Smooth muscle cell (in vitro differentiated cells): ENCODE measurements at regions not wholly inside any gene's neighbourhood (a gene's known extent, or its start where the extent isn't known, plus 50 kb on each side); places are given as distances from the start of the nearest gene placed in this dataset.

Experiments used
- DNase-seq: peaks from one replicate; lab custom pipeline; 2025; ENCODE audit not compliant: unreplicated experiment; lab: John Stamatoyannopoulos, UW
- H2AFZ ChIP-seq: fragments of 200-600 bp; sonication (generic); 2 replicates; pipeline ENCODE4 v1.6.0; 2016; ENCODE audit warnings: antibody characterized with exemption, low read depth, mild to moderate bottlenecking
- H3F3A ChIP-seq: fragments of 200-600 bp; sonication (generic); 2 replicates; pipeline ENCODE4 v1.6.0; 2017; ENCODE audit warnings: antibody characterized with exemption, low read depth
- H3K27ac ChIP-seq: fragments of 200-600 bp; sonication (generic); 2 replicates; pipeline ENCODE4 v1.5.1; 2016; ENCODE audit warnings: low read depth, mild to moderate bottlenecking
- H3K27me3 ChIP-seq: fragments of 200-600 bp; sonication (generic); 2 replicates; pipeline ENCODE4 v1.6.1; 2016; ENCODE audit warnings: low read depth, mild to moderate bottlenecking
- H3K36me3 ChIP-seq: fragments of 200-600 bp; sonication (generic); 2 replicates; pipeline ENCODE4 v1.5.1; 2016; ENCODE audit warnings: low read depth
- H3K4me1 ChIP-seq: fragments of 200-600 bp; sonication (generic); 2 replicates; pipeline ENCODE4 v1.5.1; 2016; ENCODE audit warnings: low read depth
- H3K4me2 ChIP-seq: fragments of 200-600 bp; sonication (generic); 2 replicates; pipeline ENCODE4 v1.6.0; 2016; ENCODE audit warnings: mild to moderate bottlenecking
- H3K4me3 ChIP-seq: fragments of 200-600 bp; sonication (generic); 2 replicates; pipeline ENCODE4 v1.5.1; 2016; ENCODE audit warnings: mild to moderate bottlenecking
- H3K79me2 ChIP-seq: fragments of 200-600 bp; sonication (generic); 2 replicates; pipeline ENCODE4 v1.6.0; 2016; ENCODE audit warnings: low read depth, mild to moderate bottlenecking
- H3K9ac ChIP-seq: fragments of 200-600 bp; sonication (generic); 2 replicates; pipeline ENCODE4 v1.6.0; 2016; ENCODE audit warnings: low read depth
- H3K9me3 ChIP-seq: fragments of 200-600 bp; sonication (generic); replicated peaks from 2 replicates; pipeline ENCODE4 v1.5.1; 2016; ENCODE audit warnings: low read depth
- H4K20me1 ChIP-seq: fragments of 200-600 bp; sonication (generic); 2 replicates; pipeline ENCODE4 v1.6.0; 2016; ENCODE audit warnings: low read depth
- CTCF ChIP-seq: fragments of 200-600 bp; sonication (generic); IDR thresholded peaks from 2 replicates; pipeline ENCODE4 v1.5.1; 2017; ENCODE audit warnings: borderline replicate concordance, mild to moderate bottlenecking, antibody characterized with exemption; ENCODE audit not compliant: insufficient read depth, poor library complexity, severe bottlenecking
- WGBS: methylation state at CpG from one replicate; pipeline ENCODE4 v1.1.7; 2016; ENCODE audit warnings: low lambda C conversion rate; 5-methylcytosine and 5-hydroxymethylcytosine counted together

GRCh38 chr19:28292822-28293500 is 920.0 kb downstream of the UQCRFS1 start:
- H3K4me3 ChIP-seq = no peak overlapping the region
- no peak for DNase-seq
- no peaks in the 10 kb centered on the region for H3K36me3 ChIP-seq
- no peak overlapping the region for H3K27ac ChIP-seq
- peaks cover 14% of the 10 kb centered on the region for H3K4me1 ChIP-seq
- no peak overlapping the region for H3K9ac ChIP-seq
- 54% methylated on average over 10 of the region's 10 CpGs for WGBS
- no peaks in the 10 kb centered on the region for H3K9me3 ChIP-seq
- H3K4me2 ChIP-seq = no peak overlapping the region
- no peaks in the 10 kb centered on the region for H3K79me2 ChIP-seq
- H2AFZ ChIP-seq = no peak overlapping the region
- H3F3A ChIP-seq = no peaks in the 10 kb centered on the region
- H3K27me3 ChIP-seq = no peaks in the 10 kb centered on the region
- H4K20me1 ChIP-seq = no peaks in the 10 kb centered on the region
- no peak for TF ChIP-seq CTCF

GRCh38 chr19:28291874-28292273 is 921.1 kb downstream of the UQCRFS1 start:
- Histone ChIP-seq H3K36me3 (no peaks in the 10 kb centered on the region), H3F3A (no peaks in the 10 kb centered on the region), H3K9me3 (no peaks in the 10 kb centered on the region), H3K27ac (no peak overlapping the region), H2AFZ (no peak overlapping the region), H4K20me1 (no peaks in the 10 kb centered on the region), H3K4me3 (no peak overlapping the region), H3K9ac (no peak overlapping the region), H3K4me2 (no peak overlapping the region), H3K79me2 (no peaks in the 10 kb centered on the region), H3K4me1 (peaks cover 14% of the 10 kb centered on the region), H3K27me3 (no peaks in the 10 kb centered on the region)
- TF ChIP-seq CTCF = no peak
- WGBS = 77% methylated on average over 4 of the region's 4 CpGs
- no peak for DNase-seq

- 40% methylated on average over 3 of the region's 3 CpGs for WGBS
- Histone ChIP-seq H3F3A (no peaks in the 10 kb centered on the region), H3K9me3 (no peaks in the 10 kb centered on the region), H3K4me2 (no peak overlapping the region), H3K4me1 (peaks cover 14% of the 10 kb centered on the region), H3K4me3 (no peak overlapping the region), H3K36me3 (no peaks in the 10 kb centered on the region), H2AFZ (no peak overlapping the region), H3K27ac (no peak overlapping the region), H3K79me2 (no peaks in the 10 kb centered on the region), H3K27me3 (no peaks in the 10 kb centered on the region), H4K20me1 (no peaks in the 10 kb centered on the region), H3K9ac (no peak overlapping the region)
- no peak for DNase-seq
- TF ChIP-seq CTCF = no peak
These were observed 921.8 kb downstream of the UQCRFS1 start for GRCh38 chr19:28290963-28291657.
